Erythroblast (primary cell): ENCODE measurements at regions not wholly inside any gene's neighbourhood (a gene's known extent, or its start where the extent isn't known, plus 50 kb on each side); places are given as distances from the start of the nearest gene placed in this dataset.

Experiments used
- GATA1 ChIP-seq: IDR thresholded peaks from 2 replicates; pipeline ENCODE4 v1.6.1; 2011; ENCODE audit warnings: low read depth, mild to moderate bottlenecking, control low read depth, low read length, moderate library complexity
- POLR2A ChIP-seq: IDR thresholded peaks from 2 replicates; pipeline ENCODE4 v1.6.1; 2011; ENCODE audit warnings: mild to moderate bottlenecking, low read length

DNA sequence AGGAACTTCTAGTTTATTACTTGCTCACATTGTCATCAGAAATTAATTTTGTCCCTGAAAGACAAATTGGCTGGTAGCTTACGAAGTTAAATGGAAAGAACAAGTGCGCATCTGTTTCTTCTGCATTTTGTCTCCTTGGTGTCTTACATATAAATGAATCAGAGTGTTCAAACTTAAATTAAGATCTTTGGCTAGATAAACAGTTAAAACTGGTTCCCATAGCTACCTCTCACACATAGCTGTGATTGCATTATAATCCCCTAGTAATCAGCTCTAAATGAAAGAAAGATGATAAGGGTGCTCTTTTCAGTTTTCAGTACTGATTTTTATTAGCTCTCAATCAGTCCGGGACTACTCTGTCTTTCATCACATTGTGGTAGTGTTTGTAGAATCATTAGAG is 124.2 kb upstream of the LMO4 start:
- TF ChIP-seq POLR2A (no peak), GATA1 (no peak)
